ENCODE measurements at regions not wholly inside any gene's neighbourhood (a gene's known extent, or its start where the extent isn't known, plus 50 kb on each side); places are given as distances from the start of the nearest gene placed in this dataset.

GRCh38 chr14:97137705-97138104, 340.5 kb downstream of the VRK1 start:
- TF ChIP-seq CTCF (IDR thresholded peaks at IDR 0.05; ENCODE audit: low read depth, low read length) (no peak), POLR2A (IDR thresholded peaks at IDR 0.05; ENCODE audit: extremely low read depth, insufficient read length) (no peak), MAX (IDR thresholded peaks at IDR 0.05; ENCODE audit: low read depth, low read length) (no peak)

All from NB4 (cell line).